Stomach (tissue), 8 donors: ENCODE measurements at regions not wholly inside any gene's neighbourhood (a gene's known extent, or its start where the extent isn't known, plus 50 kb on each side); places are given as distances from the start of the nearest gene placed in this dataset.

Source experiments
- DNase-seq, 2 donors: peaks; one replicate each; pipeline versions ENCODE4 v3.0.0 to v3.0.0-alpha.2; 2013 to 2019
- H3K27ac ChIP-seq, 5 donors: fragments of 200-600 bp in 4 of 5; sonication (generic) in 4 of 5; one replicate each; pipeline ENCODE4 v1.5.1; 2013 to 2019; ENCODE audit warnings: mild to moderate bottlenecking in 1 of 5, moderate library complexity in 1 of 5
- H3K27me3 ChIP-seq, 3 donors: fragments of 200-600 bp; sonication (generic); one replicate each; pipeline ENCODE4 v1.5.1; 2017 to 2019; ENCODE audit warnings: mixed run types in 1 of 3
- H3K36me3 ChIP-seq, 4 donors: fragments of 200-600 bp; sonication (generic); 1 replicate in 3 of 4; 2 replicates in 1 of 4; pipeline ENCODE4 v1.5.1; 2016 to 2019
- H3K4me1 ChIP-seq, 4 donors: fragments of 200-600 bp; sonication (generic); one replicate each; pipeline ENCODE4 v1.5.1; 2016 to 2019
- H3K4me3 ChIP-seq, 4 donors: fragments of 200-600 bp; sonication (generic) in 3 of 4; one replicate each; pipeline ENCODE4 v1.5.1; 2016 to 2019; ENCODE audit warnings: mild to moderate bottlenecking in 1 of 4
- H3K9me3 ChIP-seq, 4 donors: fragments of 200-600 bp; sonication (generic); one replicate each; pipeline ENCODE4 v1.5.1; 2016 to 2019
- EP300 ChIP-seq: sonication (generic); formaldehyde crosslinking; IDR thresholded peaks from one replicate; pipeline ENCODE4 v1.6.1; 2017; ENCODE audit warnings: antibody characterized with exemption
- POLR2A ChIP-seq, 4 donors: fragments of 450-650 bp; IDR thresholded peaks; one replicate each; pipeline ENCODE4 v1.6.1; 2016; ENCODE audit warnings: antibody characterized with exemption in 4 of 4, control low read depth in 2 of 4, mild to moderate bottlenecking in 1 of 4, moderate library complexity in 1 of 4
- POLR2AphosphoS5 ChIP-seq, 3 donors: sonication (generic); formaldehyde crosslinking; IDR thresholded peaks; one replicate each; pipeline ENCODE4 v1.6.1; 2016; ENCODE audit warnings: antibody characterized with exemption in 3 of 3
- WGBS, 5 donors: extraction: QIAGEN DNeasy Blood & Tissue Kit in 3 of 5; methylation state at CpG; one replicate each; pipeline versions ENCODE4 v1.1.5 to v1.1.7; 2013 to 2018; 5-methylcytosine and 5-hydroxymethylcytosine counted together
- intact Hi-C: fragments of 100-400 bp; cut with DNase I; formaldehyde crosslinking; loops from one replicate; pipeline ENCODE4 v1.15.1; 2023; ENCODE audit warnings: low total_unique reads
- TF ChIP-seq, protein P1 (sequence below), 7 experiments: fragments of 450-650 bp in 4 of 7; fragments of 200-600 bp in 3 of 7; sonication (generic) in 3 of 7; IDR thresholded peaks; one replicate each; pipeline ENCODE4 v1.5.1; 2016 to 2019; ENCODE audit warnings: antibody characterized with exemption in 7 of 7, control low read depth in 2 of 7, mild to moderate bottlenecking in 1 of 7
- donor health status: healthy with polysubstance abuse.
- donor health status: Bipolar disorder and iron deficiency.
- donor health status: healthy.

DNA sequence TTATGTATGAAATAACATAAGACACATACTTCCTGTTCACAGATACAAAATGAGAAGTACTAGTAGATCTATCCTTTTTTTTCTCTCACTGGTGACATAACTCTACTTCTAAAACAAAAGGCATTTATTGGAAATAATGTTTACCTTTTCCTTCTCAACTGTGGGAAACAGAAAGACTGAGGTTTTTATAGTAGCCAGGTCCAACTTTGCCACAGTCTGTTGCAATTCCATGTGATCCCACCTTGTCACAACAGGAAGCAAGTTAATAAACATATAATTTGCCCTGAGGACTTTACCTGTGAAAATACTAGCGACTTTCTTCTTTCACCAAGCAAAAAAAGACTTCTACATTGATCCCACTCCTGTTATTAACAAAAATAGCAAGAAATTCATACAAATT, 475.8 kb downstream of the PDGFC start:
- H3K9me3 ChIP-seq, result no peaks in the 10 kb centered on the region
- no peak for DNase-seq
- 36 to 59% (median 46%) methylated on average over 1 of the region's 1 CpG for WGBS, 5 donors
- H3K27ac ChIP-seq, result no peak overlapping the region
- no peaks in the 10 kb centered on the region for H3K27me3 ChIP-seq
- no peaks in the 10 kb centered on the region for H3K4me1 ChIP-seq
- no peak for TF ChIP-seq POLR2AphosphoS5 (IDR thresholded peaks at IDR 0.05)
- TF ChIP-seq EP300, result no peak
- TF ChIP-seq POLR2A (IDR thresholded peaks at IDR 0.05), result no peak
- TF ChIP-seq, protein P1, sequence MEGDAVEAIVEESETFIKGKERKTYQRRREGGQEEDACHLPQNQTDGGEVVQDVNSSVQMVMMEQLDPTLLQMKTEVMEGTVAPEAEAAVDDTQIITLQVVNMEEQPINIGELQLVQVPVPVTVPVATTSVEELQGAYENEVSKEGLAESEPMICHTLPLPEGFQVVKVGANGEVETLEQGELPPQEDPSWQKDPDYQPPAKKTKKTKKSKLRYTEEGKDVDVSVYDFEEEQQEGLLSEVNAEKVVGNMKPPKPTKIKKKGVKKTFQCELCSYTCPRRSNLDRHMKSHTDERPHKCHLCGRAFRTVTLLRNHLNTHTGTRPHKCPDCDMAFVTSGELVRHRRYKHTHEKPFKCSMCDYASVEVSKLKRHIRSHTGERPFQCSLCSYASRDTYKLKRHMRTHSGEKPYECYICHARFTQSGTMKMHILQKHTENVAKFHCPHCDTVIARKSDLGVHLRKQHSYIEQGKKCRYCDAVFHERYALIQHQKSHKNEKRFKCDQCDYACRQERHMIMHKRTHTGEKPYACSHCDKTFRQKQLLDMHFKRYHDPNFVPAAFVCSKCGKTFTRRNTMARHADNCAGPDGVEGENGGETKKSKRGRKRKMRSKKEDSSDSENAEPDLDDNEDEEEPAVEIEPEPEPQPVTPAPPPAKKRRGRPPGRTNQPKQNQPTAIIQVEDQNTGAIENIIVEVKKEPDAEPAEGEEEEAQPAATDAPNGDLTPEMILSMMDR (IDR thresholded peaks at IDR 0.05), result no peak
- no peaks in the 10 kb centered on the region for H3K36me3 ChIP-seq
- no peak overlapping the region for H3K4me3 ChIP-seq
- intact Hi-C loops, result no loop called here

DNA sequence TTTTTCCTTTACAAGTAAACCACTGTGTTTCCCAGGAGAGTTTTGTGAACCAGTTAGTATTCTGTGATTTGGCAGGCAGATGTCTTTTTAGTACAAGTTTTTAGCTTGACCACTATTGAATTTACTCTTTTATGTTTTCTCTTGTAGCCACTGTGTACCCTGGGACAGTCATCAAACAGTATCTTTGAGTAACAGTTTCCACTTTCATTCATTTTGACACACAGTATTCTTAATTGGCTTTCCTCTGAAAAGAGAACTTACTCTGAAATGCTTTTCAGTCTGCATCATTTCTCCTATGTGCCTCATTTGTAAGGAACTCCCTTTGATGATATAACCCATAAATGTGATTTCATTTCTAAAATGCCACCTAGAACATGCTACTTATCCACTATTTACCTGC, 476.5 kb downstream of the PDGFC start:
- no peaks in the 10 kb centered on the region for H3K4me1 ChIP-seq
- no peak for TF ChIP-seq POLR2AphosphoS5 (IDR thresholded peaks at IDR 0.05)
- TF ChIP-seq POLR2A (IDR thresholded peaks at IDR 0.05), result no peak
- TF ChIP-seq, protein P1 (IDR thresholded peaks at IDR 0.05), result no peak
- TF ChIP-seq EP300, result no peak
- intact Hi-C loops, result no loop called here

DNA sequence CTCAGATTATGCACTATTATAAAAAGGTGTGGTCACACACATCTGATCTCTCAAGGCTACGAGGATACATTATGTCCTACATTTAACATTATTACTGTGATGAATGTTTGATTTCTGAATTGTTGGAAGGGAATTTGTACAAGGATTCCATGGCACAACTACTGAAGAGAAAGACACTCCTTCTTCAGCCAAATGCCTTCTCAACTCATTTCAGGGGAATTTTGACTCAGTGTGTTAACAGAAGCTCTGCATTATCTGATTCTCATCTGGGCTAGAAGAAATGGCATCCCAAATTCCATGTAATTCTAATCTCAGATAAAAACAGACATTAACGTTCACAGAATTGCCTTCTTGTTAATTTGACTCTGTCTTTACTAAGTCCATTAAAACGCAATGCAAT, 477.7 kb downstream of the PDGFC start:
- no peaks in the 10 kb centered on the region for H3K36me3 ChIP-seq
- WGBS, 5 donors, result 52 to 67% (median 61%) methylated on average over 3 of the region's 3 CpGs
- no peak for DNase-seq
- intact Hi-C loops, result no loop called here
- H3K27me3 ChIP-seq, result no peaks in the 10 kb centered on the region
- no peak overlapping the region for H3K27ac ChIP-seq
- no peak for TF ChIP-seq EP300
- no peak for TF ChIP-seq POLR2AphosphoS5 (IDR thresholded peaks at IDR 0.05)
- no peak for TF ChIP-seq POLR2A (IDR thresholded peaks at IDR 0.05)
- TF ChIP-seq, protein P1 (IDR thresholded peaks at IDR 0.05), result no peak
- no peaks in the 10 kb centered on the region for H3K4me1 ChIP-seq
- no peak overlapping the region for H3K4me3 ChIP-seq
- H3K9me3 ChIP-seq, result no peaks in the 10 kb centered on the region

More for the DNA sequence above, 476.5 kb downstream of the PDGFC start:
- no peak overlapping the region for H3K4me3 ChIP-seq
- H3K27me3 ChIP-seq, result no peaks in the 10 kb centered on the region
- H3K9me3 ChIP-seq, result no peaks in the 10 kb centered on the region
- H3K27ac ChIP-seq, result no peak overlapping the region
- H3K36me3 ChIP-seq, result no peaks in the 10 kb centered on the region
- DNase-seq, result no peak

DNA sequence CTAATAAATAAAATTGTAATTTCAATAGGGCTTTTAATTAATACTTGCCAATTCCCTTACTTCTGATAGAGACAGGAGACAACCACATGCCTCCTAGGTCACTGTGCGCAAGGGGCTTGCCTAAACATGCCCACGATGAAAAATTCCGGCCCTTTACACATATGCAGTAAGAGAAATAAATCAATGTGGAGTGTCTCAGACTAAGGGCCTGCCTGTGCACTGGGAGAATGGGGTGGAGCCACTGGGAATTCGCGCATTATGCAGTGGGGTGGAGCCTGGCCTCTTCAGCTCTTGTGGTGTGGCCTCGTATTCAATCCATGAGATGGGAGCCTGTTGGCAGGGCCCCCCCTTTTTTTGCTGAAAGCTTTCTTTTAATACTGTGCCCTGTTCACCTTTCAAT, 484.5 kb downstream of the PDGFC start:
- H3K9me3 ChIP-seq, result no peaks in the 10 kb centered on the region
- H3K27ac ChIP-seq, result no peak overlapping the region
- no peak overlapping the region for H3K4me3 ChIP-seq
- no peaks in the 10 kb centered on the region for H3K36me3 ChIP-seq
- no peak for DNase-seq
- no peaks in the 10 kb centered on the region for H3K4me1 ChIP-seq
- no peaks in the 10 kb centered on the region for H3K27me3 ChIP-seq
- TF ChIP-seq POLR2A (IDR thresholded peaks at IDR 0.05), result no peak
- TF ChIP-seq EP300, result no peak
- TF ChIP-seq, protein P1 (IDR thresholded peaks at IDR 0.05), result no peak
- TF ChIP-seq POLR2AphosphoS5 (IDR thresholded peaks at IDR 0.05), result no peak
- 87 to 93% (median 92%) methylated on average over 6 of the region's 6 CpGs for WGBS, 5 donors
- intact Hi-C loops, result no loop called here
